ENCODE measurements at regions not wholly inside any gene's neighbourhood (a gene's known extent, or its start where the extent isn't known, plus 50 kb on each side); places are given as distances from the start of the nearest gene placed in this dataset.
A peak's percentile ranks its signal among the peaks of the same experiment; 100 is the strongest.
"Not testable (repeated sequence)": the region's sequence is repeated elsewhere in the genome, so short reads cannot be mapped to it uniquely, and the experiment has no call there.

DNA sequence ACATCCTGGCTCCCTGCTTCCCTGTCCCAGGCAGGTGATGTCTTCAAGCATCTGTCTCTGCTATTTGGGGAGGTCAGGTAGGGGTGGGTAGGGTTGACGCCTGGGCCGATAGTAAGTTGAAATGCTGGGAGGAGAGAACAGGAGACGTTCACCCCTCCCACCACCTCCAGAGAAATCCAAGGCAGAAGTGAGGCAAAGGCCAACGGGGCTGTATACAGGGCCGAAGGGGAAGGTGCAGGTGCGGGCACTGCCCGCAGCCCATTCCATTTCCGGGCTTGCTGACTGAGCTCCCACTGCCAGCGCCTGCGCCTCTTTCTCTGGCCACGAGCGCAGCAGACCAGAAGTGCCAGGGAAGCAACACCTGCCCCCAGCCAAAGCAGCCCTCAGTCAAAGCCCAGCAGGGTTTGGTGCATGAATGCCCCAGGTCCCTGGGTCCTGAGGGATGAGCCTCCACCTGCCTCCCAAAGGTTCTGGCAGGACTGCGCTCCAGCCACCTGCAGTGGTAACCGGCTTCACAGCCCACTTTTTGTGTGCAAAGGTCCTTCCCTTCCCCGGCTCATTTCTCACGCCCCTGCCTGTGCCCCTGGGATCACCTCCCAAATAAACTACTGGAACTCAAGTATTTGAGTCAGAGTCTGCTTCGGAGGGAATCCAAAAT is 127.6 kb upstream of the TNRC6C start:
- no peak for DNase-seq (ENCODE audit: low read depth in 2 of 2)

- DNase-seq (ENCODE audit: low read depth in 2 of 2), result no peak
These were observed 126.9 kb upstream of the TNRC6C start for GRCh38 chr17:77831474-77832179.

DNA sequence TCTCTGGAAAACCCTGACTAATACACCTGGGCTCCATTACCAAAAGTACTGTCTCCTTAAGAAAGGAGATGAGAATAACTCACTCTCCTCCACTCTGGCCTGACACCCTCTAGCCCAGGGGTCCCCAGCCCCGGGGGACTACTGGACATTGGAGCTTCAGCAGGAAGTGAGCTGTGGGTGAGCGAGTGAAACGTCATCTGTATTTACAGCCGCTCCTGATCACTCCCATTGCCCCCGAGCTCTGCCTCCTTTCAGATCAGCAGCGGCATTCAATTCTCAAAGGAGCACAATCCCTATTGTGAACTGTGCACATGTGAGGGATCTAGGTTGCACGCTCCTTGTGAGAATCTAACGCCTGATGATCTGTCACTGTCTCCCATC is 126.3 kb upstream of the TNRC6C start:
- no peak for DNase-seq (ENCODE audit: low read depth in 2 of 2)

- no peak for DNase-seq (ENCODE audit: low read depth in 2 of 2)
These were observed 124.7 kb upstream of the TNRC6C start for GRCh38 chr17:77833769-77834168.

DNA sequence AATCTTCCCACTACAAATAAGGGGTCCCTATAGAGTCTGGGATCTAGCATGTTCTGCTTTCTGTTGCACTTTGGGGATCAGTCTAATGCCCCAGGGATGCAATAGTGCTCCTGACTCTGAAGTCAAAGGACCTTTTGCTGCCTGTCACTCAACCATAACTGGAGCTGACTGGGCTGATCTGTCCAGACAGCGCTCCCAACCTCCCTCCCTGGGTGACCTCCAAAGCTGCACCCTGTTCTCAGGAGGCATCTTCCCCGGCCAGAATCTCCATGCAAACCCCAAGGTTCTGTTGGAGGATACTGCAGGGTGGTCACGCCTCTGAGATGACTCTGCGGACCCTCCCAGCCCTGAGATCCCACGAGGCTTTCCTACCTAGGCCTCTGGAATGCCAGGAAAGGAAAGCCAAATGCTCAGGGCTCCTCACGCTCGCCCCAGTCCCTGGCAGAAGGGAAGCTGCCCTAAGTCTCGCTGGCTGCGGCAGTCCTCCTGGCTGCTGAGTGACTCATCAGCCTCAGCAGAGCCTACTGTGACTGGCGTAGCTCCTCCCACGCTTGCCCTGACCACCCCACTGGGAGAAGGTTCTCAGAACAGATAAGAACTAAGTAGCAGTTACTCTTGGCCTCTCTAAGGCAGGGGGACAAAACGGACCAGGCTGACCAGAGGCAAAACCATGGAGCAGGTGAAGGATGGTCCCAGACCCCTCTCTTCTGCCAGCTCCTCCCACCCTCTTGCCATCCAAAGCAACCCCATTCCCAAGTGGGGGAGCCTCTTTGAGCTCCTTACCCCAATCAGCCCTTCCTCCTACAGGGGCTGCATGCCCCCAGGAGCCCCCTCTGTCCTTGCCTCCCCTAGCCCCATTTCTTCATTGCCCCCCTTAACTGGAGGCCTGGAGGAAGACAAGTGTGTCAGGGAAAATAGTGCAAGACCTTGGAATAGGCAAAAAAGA is 124.1 kb upstream of the TNRC6C start:
- peak; percentile 59 to 72 for DNase-seq (ENCODE audit: low read depth in 2 of 2)

- peak in 1 of 2 donors; percentile 21 for DNase-seq (ENCODE audit: low read depth in 2 of 2)
These were observed 121.9 kb upstream of the TNRC6C start for GRCh38 chr17:77836557-77837041.

GRCh38 chr17:77837072-77837471 is 121.4 kb upstream of the TNRC6C start:
- DNase-seq (ENCODE audit: low read depth in 2 of 2), result not testable (repeated sequence)

DNA sequence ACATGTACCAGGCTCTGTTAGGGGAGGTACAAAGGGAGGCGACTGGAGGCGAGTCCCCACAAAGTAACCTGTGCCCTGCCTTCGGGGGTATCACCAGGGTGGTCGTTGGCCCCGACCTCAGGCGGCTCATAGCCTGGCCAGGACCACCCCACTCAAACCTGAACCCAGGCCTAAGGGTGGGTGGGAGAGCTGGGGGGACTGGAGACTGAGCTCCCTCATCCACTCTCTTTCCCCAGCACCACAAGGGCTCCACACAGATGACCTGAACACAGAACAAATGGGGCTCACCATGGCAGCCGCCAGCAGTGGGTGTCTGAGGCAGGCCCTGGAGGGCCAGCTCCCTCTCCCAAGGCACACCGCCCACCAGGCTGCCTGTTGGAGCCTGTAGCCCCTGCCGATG is 120.6 kb upstream of the TNRC6C start:
- no peak for DNase-seq (ENCODE audit: low read depth in 2 of 2)

GRCh38 chr17:77838748-77839697 is 119.5 kb upstream of the TNRC6C start:
- no peak for DNase-seq (ENCODE audit: low read depth in 2 of 2)

- DNase-seq (ENCODE audit: low read depth in 2 of 2), result no peak
These were observed 118.6 kb upstream of the TNRC6C start for GRCh38 chr17:77839698-77840512.

- DNase-seq (ENCODE audit: low read depth in 2 of 2), result no peak
These were observed 117.9 kb upstream of the TNRC6C start for GRCh38 chr17:77840513-77841165.

GRCh38 chr17:77841742-77842527 is 116.6 kb upstream of the TNRC6C start:
- DNase-seq (ENCODE audit: low read depth in 2 of 2), result no peak

DNA sequence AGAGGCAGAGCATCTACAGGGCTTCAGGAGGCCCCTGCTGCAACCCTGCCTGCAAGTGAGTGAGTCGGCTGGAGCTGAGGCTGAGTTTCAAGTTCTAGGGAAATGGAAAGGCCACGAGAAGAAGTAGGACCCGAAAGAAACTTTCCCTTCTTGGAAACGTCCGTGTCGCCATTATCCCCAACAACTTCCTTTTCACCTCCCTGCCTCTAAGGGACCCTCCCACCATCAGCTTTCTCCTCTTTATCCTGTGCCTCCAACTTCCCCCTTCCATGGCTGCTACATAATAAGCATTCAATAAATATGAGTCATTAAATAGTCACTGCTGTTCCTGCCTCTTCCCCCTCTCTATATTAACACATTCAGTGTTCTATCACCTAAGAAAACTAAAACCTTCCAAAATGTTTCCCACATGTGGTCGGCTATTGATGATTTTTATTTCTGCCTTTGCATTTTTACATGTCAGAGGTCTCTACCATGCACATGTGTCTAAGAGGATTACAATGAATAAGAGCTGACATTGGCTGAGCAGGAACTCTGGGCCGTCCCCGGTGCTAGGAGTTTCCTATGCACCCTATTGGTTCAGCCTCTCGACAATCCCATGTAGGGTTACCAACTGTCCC is 115.9 kb upstream of the TNRC6C start:
- DNase-seq (ENCODE audit: low read depth in 2 of 2), result no peak

DNA sequence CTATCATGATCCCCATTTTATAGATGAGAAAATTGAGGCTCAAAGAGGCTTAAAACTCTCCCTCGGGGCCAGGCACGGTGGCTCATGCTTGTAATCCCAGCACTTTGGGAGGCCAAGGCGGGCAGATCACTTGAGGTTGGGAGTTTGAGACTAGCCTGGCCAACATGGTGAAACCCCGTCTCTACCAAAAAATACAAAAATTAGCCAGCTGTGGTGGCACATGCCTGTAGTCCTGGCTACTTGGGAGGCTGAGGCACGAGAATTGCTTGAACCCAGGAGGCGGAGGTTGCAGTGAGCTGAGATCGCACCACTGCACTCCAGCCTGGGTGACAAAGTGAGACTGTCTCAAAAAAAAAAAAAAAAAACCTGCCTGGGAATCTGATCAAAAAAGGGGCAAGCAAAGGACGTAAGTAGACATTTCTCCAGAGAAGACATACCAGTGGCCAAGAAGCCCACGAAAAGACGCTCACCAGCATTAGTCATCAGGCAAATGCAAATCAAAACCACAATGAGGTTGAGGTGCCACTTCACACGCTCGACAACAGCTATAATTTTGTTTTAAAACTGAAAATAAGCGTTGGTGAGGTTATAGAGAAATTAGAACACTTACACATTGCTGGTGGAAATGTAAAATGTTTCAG is 115.1 kb upstream of the TNRC6C start:
- peak; percentile 67 to 68 for DNase-seq (ENCODE audit: low read depth in 2 of 2)

- DNase-seq (ENCODE audit: low read depth in 2 of 2), result no peak
These were observed 114.6 kb upstream of the TNRC6C start for GRCh38 chr17:77843896-77844295.

DNA sequence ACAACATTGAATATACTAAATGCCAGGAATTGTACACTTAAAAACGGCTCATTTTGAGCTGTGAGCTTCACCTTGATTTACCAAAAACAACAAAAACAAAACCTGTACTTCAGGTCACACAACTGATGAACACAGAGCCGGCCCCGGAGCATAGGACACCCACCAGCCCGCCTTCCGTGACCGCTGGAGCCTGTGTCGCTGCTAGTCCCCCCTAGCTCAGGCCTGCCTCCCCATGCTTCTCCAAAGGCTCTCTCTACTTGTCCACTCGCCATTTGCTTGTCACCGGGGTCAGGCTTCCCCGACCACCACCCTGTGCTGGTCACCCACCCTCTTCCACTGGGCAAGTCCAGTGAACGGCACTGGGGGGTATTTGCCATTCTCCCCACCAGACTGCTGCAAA is 113.8 kb upstream of the TNRC6C start:
- no peak for DNase-seq (ENCODE audit: low read depth in 2 of 2)

- no peak for DNase-seq (ENCODE audit: low read depth in 2 of 2)
These were observed 112.8 kb upstream of the TNRC6C start for GRCh38 chr17:77845541-77846225.
